ENCODE measurements at regions not wholly inside any gene's neighbourhood (a gene's known extent, or its start where the extent isn't known, plus 50 kb on each side); places are given as distances from the start of the nearest gene placed in this dataset.

DNA sequence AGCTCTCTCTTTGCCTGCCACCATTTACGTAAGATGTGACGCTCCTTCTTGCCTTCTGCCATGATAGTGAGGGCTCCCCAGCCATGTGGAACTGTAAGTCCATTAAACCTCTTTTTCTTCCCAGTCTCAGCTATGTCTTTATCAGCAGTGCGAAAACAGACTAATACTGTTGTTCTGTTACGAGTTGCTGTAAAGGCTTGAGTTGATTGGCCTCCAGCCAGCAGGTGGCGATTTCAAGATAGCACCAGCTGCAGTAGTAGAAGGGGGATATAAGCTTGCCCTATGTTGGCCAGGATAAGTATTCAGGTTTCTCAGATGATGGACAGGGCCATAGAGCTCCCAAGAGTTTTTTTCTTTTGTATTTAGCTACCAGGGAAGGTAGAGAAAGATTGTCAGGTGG, 385.5 kb downstream of the MZT1 start:
- Histone ChIP-seq H2BK15ac (ENCODE audit: low read length) (no peak overlapping the region), H2BK5ac (ENCODE audit: low read length) (no peak overlapping the region), H2AFZ (ENCODE audit: low read length) (no peak overlapping the region), H3K4me1 (ENCODE audit: control insufficient read depth in 2 of 2, insufficient read depth in 1 of 2, low read depth in 1 of 2, low read length in 2 of 2) (no peaks in the 10 kb centered on the region), H4K8ac (ENCODE audit: low read depth, low read length) (no peak overlapping the region), H3K79me1 (ENCODE audit: low read depth, low read length) (no peaks in the 10 kb centered on the region), H4K91ac (ENCODE audit: low read depth, low read length, poor library complexity) (no peak overlapping the region), H3K14ac (ENCODE audit: low read length) (no peak overlapping the region), H3K4ac (ENCODE audit: low read length) (no peak overlapping the region), H3K18ac (ENCODE audit: low read length) (no peak overlapping the region), H3K27me3 (ENCODE audit: control insufficient read depth in 3 of 3, insufficient read depth in 3 of 3, low read depth in 1 of 3, low read length in 3 of 3) (no peaks in the 10 kb centered on the region), H3K27ac (replicated peaks; ENCODE audit: low read length) (no peak overlapping the region), H3K9ac (ENCODE audit: low read depth, low read length, poor library complexity) (no peak overlapping the region), H2AK5ac (ENCODE audit: low read depth, low read length) (no peak overlapping the region), H2BK120ac (ENCODE audit: low read depth, low read length) (no peak overlapping the region), H3K4me3 (ENCODE audit: low read length in 2 of 2) (no peak overlapping the region), H3K36me3 (replicated peaks in 1 of 2; ENCODE audit: control insufficient read depth in 2 of 2, insufficient read depth in 2 of 2, low read length in 2 of 2) (no peaks in the 10 kb centered on the region), H3K4me2 (ENCODE audit: insufficient read depth, low read length, poor library complexity, severe bottlenecking) (no peak overlapping the region), H2BK12ac (ENCODE audit: low read length) (no peak overlapping the region), H3K9me3 (replicated peaks in 1 of 2; ENCODE audit: control insufficient read depth in 2 of 2, insufficient read depth in 1 of 2, low read depth in 1 of 2, low read length in 2 of 2) (no peaks in the 10 kb centered on the region), H3K23ac (ENCODE audit: low read depth, low read length, poor library complexity) (no peak overlapping the region)
- DNase-seq (ENCODE audit: low spot score) = no peak
- WGBS, 2 donors (ENCODE audit: extremely low coverage in 2 of 2, insufficient read length in 2 of 2, insufficient replicate concordance in 1 of 2) = no CpG with 5 or more reads among the region's 5 CpGs

DNA sequence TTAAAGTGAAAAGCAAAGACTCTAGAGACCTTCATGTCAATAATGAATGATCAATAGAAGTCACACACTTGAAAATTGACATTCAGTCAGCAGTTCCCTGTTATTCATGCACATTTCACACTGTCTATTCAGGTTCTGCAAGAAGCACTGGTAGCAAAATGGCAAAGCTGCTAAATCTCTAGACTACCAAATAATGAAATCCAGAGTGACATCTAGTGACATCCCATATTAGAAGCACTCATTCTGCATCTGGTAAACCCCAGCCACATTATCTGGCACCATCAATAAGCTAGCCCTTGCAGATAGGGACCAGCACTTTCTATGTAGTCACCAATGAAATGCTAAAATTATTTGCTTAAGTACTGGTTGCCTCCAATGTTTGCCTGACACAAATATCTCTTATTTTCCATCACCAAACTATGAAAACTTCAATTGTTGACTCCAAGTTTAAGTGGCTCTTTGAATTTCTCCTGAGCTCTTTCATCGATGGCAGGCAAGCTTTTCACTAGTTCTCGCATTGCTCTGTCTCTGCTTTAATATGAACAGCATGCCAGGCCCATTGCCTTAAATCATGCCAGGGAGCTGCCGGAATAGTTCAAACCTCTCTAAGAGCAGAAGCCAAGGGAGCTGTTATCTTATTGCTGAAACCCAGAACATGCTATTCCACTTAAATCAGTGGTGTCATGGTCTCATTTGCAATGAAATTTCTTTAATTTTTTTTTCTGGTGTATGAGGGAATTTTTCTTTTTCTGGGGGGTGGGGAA, 409.9 kb downstream of the MZT1 start:
- Histone ChIP-seq H2BK120ac (ENCODE audit: low read depth, low read length) (no peak overlapping the region), H3K9me3 (replicated peaks in 1 of 2; ENCODE audit: control insufficient read depth in 2 of 2, insufficient read depth in 1 of 2, low read depth in 1 of 2, low read length in 2 of 2) (no peaks in the 10 kb centered on the region), H2AFZ (ENCODE audit: low read length) (no peak overlapping the region), H2AK5ac (ENCODE audit: low read depth, low read length) (no peak overlapping the region), H3K9ac (ENCODE audit: low read depth, low read length, poor library complexity) (no peak overlapping the region), H3K4me1 (ENCODE audit: control insufficient read depth in 2 of 2, insufficient read depth in 1 of 2, low read depth in 1 of 2, low read length in 2 of 2) (peaks cover 0 to 5% of the 10 kb centered on the region in 2 donors), H3K4me2 (ENCODE audit: insufficient read depth, low read length, poor library complexity, severe bottlenecking) (no peak overlapping the region), H3K23ac (ENCODE audit: low read depth, low read length, poor library complexity) (no peak overlapping the region), H3K4ac (ENCODE audit: low read length) (no peak overlapping the region), H4K8ac (ENCODE audit: low read depth, low read length) (no peak overlapping the region), H3K27ac (replicated peaks; ENCODE audit: low read length) (no peak overlapping the region), H3K4me3 (ENCODE audit: low read length in 2 of 2) (no peak overlapping the region), H2BK12ac (ENCODE audit: low read length) (no peak overlapping the region), H3K14ac (ENCODE audit: low read length) (no peak overlapping the region), H2BK15ac (ENCODE audit: low read length) (no peak overlapping the region), H3K36me3 (replicated peaks in 1 of 2; ENCODE audit: control insufficient read depth in 2 of 2, insufficient read depth in 2 of 2, low read length in 2 of 2) (no peaks in the 10 kb centered on the region), H3K79me1 (ENCODE audit: low read depth, low read length) (no peaks in the 10 kb centered on the region), H2BK5ac (ENCODE audit: low read length) (no peak overlapping the region), H3K27me3 (ENCODE audit: control insufficient read depth in 3 of 3, insufficient read depth in 3 of 3, low read depth in 1 of 3, low read length in 3 of 3) (no peaks in the 10 kb centered on the region), H3K18ac (ENCODE audit: low read length) (no peak overlapping the region), H4K91ac (ENCODE audit: low read depth, low read length, poor library complexity) (no peak overlapping the region)
- WGBS, 2 donors (ENCODE audit: extremely low coverage in 2 of 2, insufficient read length in 2 of 2, insufficient replicate concordance in 1 of 2) = no CpG with 5 or more reads among the region's 3 CpGs
- DNase-seq (ENCODE audit: low spot score) = no peak

DNA sequence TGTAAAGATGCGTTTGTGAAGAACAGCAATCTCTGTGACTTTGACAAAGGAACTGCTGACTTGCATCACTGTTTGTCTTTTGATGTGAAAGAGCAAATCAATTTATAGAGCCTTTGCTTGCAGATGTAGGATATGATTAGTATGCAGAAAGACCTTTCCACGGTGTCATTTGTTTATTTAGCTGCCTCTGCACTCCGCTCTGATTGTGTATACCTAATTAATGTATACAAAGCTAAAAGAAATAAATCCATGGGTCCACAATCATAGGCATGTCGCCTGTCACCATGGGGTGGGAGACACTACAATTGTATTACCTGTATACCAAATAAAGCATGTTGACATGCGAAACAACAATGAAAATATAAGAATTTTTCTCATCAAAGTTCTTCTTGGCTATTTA, 410.7 kb downstream of the MZT1 start:
- H3K27ac ChIP-seq (replicated peaks; ENCODE audit: low read length) = no peak overlapping the region
- no peaks in the 10 kb centered on the region for H3K79me1 ChIP-seq (ENCODE audit: low read depth, low read length)
- no CpG with 5 or more reads among the region's 5 CpGs for WGBS, 2 donors (ENCODE audit: extremely low coverage in 2 of 2, insufficient read length in 2 of 2, insufficient replicate concordance in 1 of 2)

DNA sequence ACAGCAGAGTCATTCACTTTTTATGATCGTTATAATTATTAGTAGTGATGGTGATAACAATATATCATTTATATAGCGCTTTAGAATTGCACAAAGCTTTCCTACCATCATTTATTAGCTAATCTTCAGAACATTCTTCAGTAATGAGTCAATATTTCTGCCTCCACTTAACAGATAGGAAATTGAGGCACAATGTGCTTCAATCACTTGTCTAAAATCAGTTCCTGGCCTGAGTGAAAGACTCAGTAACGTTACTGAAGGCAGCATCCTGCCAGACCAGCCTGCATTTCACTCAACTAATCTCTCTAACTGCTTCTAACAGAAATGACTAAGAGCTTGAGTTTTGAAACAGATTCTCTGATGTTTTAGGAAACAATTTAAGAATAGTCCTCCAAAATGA, 412.1 kb downstream of the MZT1 start:
- Histone ChIP-seq H2BK120ac (ENCODE audit: low read depth, low read length) (no peak overlapping the region), H3K4me3 (ENCODE audit: low read length in 2 of 2) (no peak overlapping the region), H3K36me3 (replicated peaks in 1 of 2; ENCODE audit: control insufficient read depth in 2 of 2, insufficient read depth in 2 of 2, low read length in 2 of 2) (no peaks in the 10 kb centered on the region), H2AK5ac (ENCODE audit: low read depth, low read length) (no peak overlapping the region), H4K91ac (ENCODE audit: low read depth, low read length, poor library complexity) (no peak overlapping the region), H3K27ac (replicated peaks; ENCODE audit: low read length) (no peak overlapping the region), H3K14ac (ENCODE audit: low read length) (no peak overlapping the region), H2BK12ac (ENCODE audit: low read length) (no peak overlapping the region), H3K23ac (ENCODE audit: low read depth, low read length, poor library complexity) (no peak overlapping the region), H3K4me1 (ENCODE audit: control insufficient read depth in 2 of 2, insufficient read depth in 1 of 2, low read depth in 1 of 2, low read length in 2 of 2) (peaks cover 0 to 5% of the 10 kb centered on the region in 2 donors), H3K4ac (ENCODE audit: low read length) (no peak overlapping the region), H3K18ac (ENCODE audit: low read length) (no peak overlapping the region), H3K27me3 (ENCODE audit: control insufficient read depth in 3 of 3, insufficient read depth in 3 of 3, low read depth in 1 of 3, low read length in 3 of 3) (no peaks in the 10 kb centered on the region), H3K4me2 (ENCODE audit: insufficient read depth, low read length, poor library complexity, severe bottlenecking) (no peak overlapping the region), H3K79me1 (ENCODE audit: low read depth, low read length) (no peaks in the 10 kb centered on the region), H2BK5ac (ENCODE audit: low read length) (no peak overlapping the region), H2AFZ (ENCODE audit: low read length) (no peak overlapping the region), H3K9me3 (replicated peaks in 1 of 2; ENCODE audit: control insufficient read depth in 2 of 2, insufficient read depth in 1 of 2, low read depth in 1 of 2, low read length in 2 of 2) (no peaks in the 10 kb centered on the region), H4K8ac (ENCODE audit: low read depth, low read length) (no peak overlapping the region), H2BK15ac (ENCODE audit: low read length) (no peak overlapping the region), H3K9ac (ENCODE audit: low read depth, low read length, poor library complexity) (no peak overlapping the region)
- DNase-seq (ENCODE audit: low spot score) = no peak
- WGBS, 2 donors (ENCODE audit: extremely low coverage in 2 of 2, insufficient read length in 2 of 2, insufficient replicate concordance in 1 of 2) = no CpG with 5 or more reads among the region's 3 CpGs

More for the DNA sequence above, 410.7 kb downstream of the MZT1 start:
- no peaks in the 10 kb centered on the region for H3K9me3 ChIP-seq (replicated peaks in 1 of 2; ENCODE audit: control insufficient read depth in 2 of 2, insufficient read depth in 1 of 2, low read depth in 1 of 2, low read length in 2 of 2)
- no peak overlapping the region for H3K18ac ChIP-seq (ENCODE audit: low read length)
- H2AK5ac ChIP-seq (ENCODE audit: low read depth, low read length) = no peak overlapping the region
- no peak overlapping the region for H2BK120ac ChIP-seq (ENCODE audit: low read depth, low read length)
- no peak overlapping the region for H3K14ac ChIP-seq (ENCODE audit: low read length)
- H2AFZ ChIP-seq (ENCODE audit: low read length) = no peak overlapping the region
- no peak overlapping the region for H3K4me3 ChIP-seq (ENCODE audit: low read length in 2 of 2)
- no peak for DNase-seq (ENCODE audit: low spot score)
- H4K8ac ChIP-seq (ENCODE audit: low read depth, low read length) = no peak overlapping the region
- H2BK15ac ChIP-seq (ENCODE audit: low read length) = no peak overlapping the region
- no peak overlapping the region for H3K4ac ChIP-seq (ENCODE audit: low read length)
- H3K4me2 ChIP-seq (ENCODE audit: insufficient read depth, low read length, poor library complexity, severe bottlenecking) = no peak overlapping the region
- H2BK5ac ChIP-seq (ENCODE audit: low read length) = no peak overlapping the region
- H3K23ac ChIP-seq (ENCODE audit: low read depth, low read length, poor library complexity) = no peak overlapping the region
- no peaks in the 10 kb centered on the region for H3K27me3 ChIP-seq (ENCODE audit: control insufficient read depth in 3 of 3, insufficient read depth in 3 of 3, low read depth in 1 of 3, low read length in 3 of 3)
- peaks cover 0 to 5% of the 10 kb centered on the region in 2 donors for H3K4me1 ChIP-seq (ENCODE audit: control insufficient read depth in 2 of 2, insufficient read depth in 1 of 2, low read depth in 1 of 2, low read length in 2 of 2)
- no peak overlapping the region for H4K91ac ChIP-seq (ENCODE audit: low read depth, low read length, poor library complexity)
- no peak overlapping the region for H2BK12ac ChIP-seq (ENCODE audit: low read length)
- no peaks in the 10 kb centered on the region for H3K36me3 ChIP-seq (replicated peaks in 1 of 2; ENCODE audit: control insufficient read depth in 2 of 2, insufficient read depth in 2 of 2, low read length in 2 of 2)
- H3K9ac ChIP-seq (ENCODE audit: low read depth, low read length, poor library complexity) = no peak overlapping the region

All from neuronal stem cell (in vitro differentiated cells).